CD14-positive monocyte (primary cell): ENCODE measurements at regions not wholly inside any gene's neighbourhood (a gene's known extent, or its start where the extent isn't known, plus 50 kb on each side); places are given as distances from the start of the nearest gene placed in this dataset.

Experiments used
- DNase-seq, 3 donors: peaks; one replicate each; pipeline ENCODE4 v3.0.0-alpha.2; 2011 to 2022
- H2AFZ ChIP-seq: 2 replicates; pipeline ENCODE4 v1.6.0; 2012; ENCODE audit warnings: mild to moderate bottlenecking, low read depth, low read length, inconsistent platforms; ENCODE audit not compliant: insufficient read depth, poor library complexity, severe bottlenecking
- H3K27ac ChIP-seq, 2 donors: 1 replicate in 1 of 2; 2 replicates in 1 of 2; pipeline ENCODE4 v1.5.1; 2012 to 2013; ENCODE audit warnings: low read length in 2 of 2, control low read depth in 1 of 2, inconsistent platforms in 1 of 2, low read depth in 1 of 2, mild to moderate bottlenecking in 1 of 2
- H3K27me3 ChIP-seq, 2 donors: one replicate each; pipeline versions ENCODE4 v1.6.0 to v1.6.1; 2011 to 2013; ENCODE audit warnings: low read length in 2 of 2; ENCODE audit not compliant: control insufficient read depth in 2 of 2, insufficient read depth in 2 of 2
- H3K36me3 ChIP-seq, 2 donors: replicated peaks in 1 of 2; 1 replicate in 1 of 2; 2 replicates in 1 of 2; pipeline versions ENCODE4 v1.5.1 to v1.6.1; 2012 to 2013; ENCODE audit warnings: low read length in 2 of 2, control low read depth in 1 of 2, inconsistent platforms in 1 of 2, mild to moderate bottlenecking in 1 of 2; ENCODE audit not compliant: insufficient read depth in 2 of 2, control insufficient read depth in 1 of 2
- H3K4me1 ChIP-seq, 2 donors: 1 replicate in 1 of 2; 2 replicates in 1 of 2; pipeline versions ENCODE4 v1.5.1 to v1.6.1; 2012 to 2013; ENCODE audit warnings: low read length in 2 of 2, control low read depth in 1 of 2, inconsistent platforms in 1 of 2, mild to moderate bottlenecking in 1 of 2, moderate library complexity in 1 of 2; ENCODE audit not compliant: insufficient read depth in 2 of 2, control insufficient read depth in 1 of 2
- H3K4me2 ChIP-seq: replicated peaks from 2 replicates; pipeline ENCODE3; 2012; ENCODE audit warnings: low read length, moderate library complexity, mild to moderate bottlenecking; ENCODE audit not compliant: poor library complexity, severe bottlenecking; ENCODE audit errors: extremely low read depth
- H3K4me3 ChIP-seq, 3 experiments: fragments of 200-600 bp in 1 of 3; sonication (generic) in 1 of 3; replicated peaks in 1 of 3; 1 replicate in 2 of 3; 2 replicates in 1 of 3; pipeline ENCODE4 v1.5.1; 2011 to 2013; ENCODE audit warnings: low read length in 3 of 3, mild to moderate bottlenecking in 3 of 3, control low read depth in 2 of 3, low read depth in 2 of 3, inconsistent platforms in 1 of 3, moderate library complexity in 1 of 3
- H3K79me2 ChIP-seq: 2 replicates; pipeline ENCODE4 v1.6.0; 2012; ENCODE audit warnings: mild to moderate bottlenecking, control low read depth, inconsistent platforms, low read length, moderate library complexity; ENCODE audit not compliant: insufficient read depth
- H3K9ac ChIP-seq: 2 replicates; pipeline ENCODE4 v1.6.0; 2017; ENCODE audit warnings: low read length, mild to moderate bottlenecking; ENCODE audit not compliant: insufficient read depth, poor library complexity, severe bottlenecking
- H3K9me3 ChIP-seq, 2 donors: replicated peaks in 1 of 2; 1 replicate in 1 of 2; 2 replicates in 1 of 2; pipeline versions ENCODE4 v1.5.1 to v1.6.1; 2012 to 2013; ENCODE audit warnings: low read length in 2 of 2, control low read depth in 1 of 2; ENCODE audit not compliant: control insufficient read depth in 1 of 2, insufficient read depth in 1 of 2
- H4K20me1 ChIP-seq: 2 replicates; pipeline ENCODE4 v1.6.0; 2012; ENCODE audit warnings: mild to moderate bottlenecking, low read length, control low read depth, moderate library complexity; ENCODE audit not compliant: insufficient read depth
- H3K27ac Mint-ChIP-seq, 7 donors: one replicate each; pipeline ENCODE4 v1.8.0; 2020; ENCODE audit warnings: mild to moderate bottlenecking in 7 of 7, mixed read lengths in 7 of 7, moderate library complexity in 6 of 7, inconsistent platforms in 2 of 7
- H3K27me3 Mint-ChIP-seq, 3 donors: one replicate each; pipeline ENCODE4 v1.8.0; 2021 to 2022; ENCODE audit warnings: low read depth in 3 of 3, mild to moderate bottlenecking in 3 of 3, mixed read lengths in 3 of 3, moderate library complexity in 3 of 3, inconsistent platforms in 1 of 3
- H3K36me3 Mint-ChIP-seq, 2 donors: one replicate each; pipeline ENCODE4 v1.8.0; 2020; ENCODE audit warnings: mixed read lengths in 2 of 2, inconsistent platforms in 1 of 2, mild to moderate bottlenecking in 1 of 2
- H3K4me1 Mint-ChIP-seq: one replicate; pipeline ENCODE4 v1.8.0; 2020; ENCODE audit warnings: mild to moderate bottlenecking, mixed read lengths
- H3K4me3 Mint-ChIP-seq, 2 donors: one replicate each; pipeline ENCODE4 v1.8.0; 2020; ENCODE audit warnings: mild to moderate bottlenecking in 2 of 2, mixed read lengths in 2 of 2, moderate library complexity in 1 of 2
- H3K9me3 Mint-ChIP-seq, 7 donors: one replicate each; pipeline ENCODE4 v1.8.0; 2020 to 2022; ENCODE audit warnings: mixed read lengths in 7 of 7, mild to moderate bottlenecking in 6 of 7, moderate library complexity in 6 of 7, inconsistent platforms in 2 of 7
- CTCF ChIP-seq: fragments of 200-600 bp; IDR thresholded peaks from one replicate; pipeline ENCODE4 v1.8.0; 2022; ENCODE audit warnings: antibody characterized with exemption, mild to moderate bottlenecking
- WGBS: methylation state at CpG from one replicate; pipeline ENCODE4 v1.1.5; 2013; ENCODE audit warnings: missing lambda C conversion rate; ENCODE audit not compliant: insufficient coverage; 5-methylcytosine and 5-hydroxymethylcytosine counted together
- intact Hi-C, 2 donors: fragments of 100-400 bp; cut with micrococcal nuclease; formaldehyde crosslinking; loops; one replicate each; pipeline versions ENCODE4 v1.15.0 to v1.15.1; 2023

DNA sequence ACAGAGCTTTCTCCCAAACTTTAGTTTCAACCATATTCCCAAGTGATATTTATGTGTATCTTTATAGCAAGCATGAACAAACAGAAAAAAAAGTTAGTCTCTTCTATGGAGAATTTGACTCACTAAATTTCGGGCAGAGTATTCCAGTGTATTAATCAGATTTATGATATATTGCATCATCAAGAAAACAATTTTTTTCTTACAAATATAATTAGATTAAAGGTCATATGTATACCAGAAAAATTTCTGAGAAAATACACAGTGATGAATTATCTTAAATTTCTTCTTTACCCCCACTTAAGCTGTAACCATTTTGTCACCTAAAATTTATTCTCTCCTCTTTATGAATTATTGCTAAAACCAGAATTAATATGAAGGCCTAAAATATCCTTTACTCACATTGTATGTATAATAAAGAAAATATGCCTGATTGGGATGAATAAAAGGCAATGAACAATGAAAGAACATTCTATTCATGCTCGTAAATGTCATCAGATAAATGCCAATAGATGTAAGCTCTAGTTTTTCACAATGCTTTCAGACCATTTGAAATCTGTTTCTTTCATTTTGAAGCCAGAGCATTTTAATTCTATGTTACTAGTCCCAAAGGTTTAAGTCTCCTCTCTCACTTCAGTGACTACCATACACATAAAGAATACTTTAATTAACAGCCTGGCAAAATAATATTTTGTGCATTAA lies 192.1 kb downstream of the HGF start:
- intact Hi-C loops: no loop called here
- Histone ChIP-seq H2AFZ (no peak overlapping the region), H3K9ac (no peak overlapping the region), H3K4me3 (no peak overlapping the region), H4K20me1 (no peaks in the 10 kb centered on the region), H3K27me3 (no peaks in the 10 kb centered on the region), H3K27ac (no peak overlapping the region), H3K79me2 (no peaks in the 10 kb centered on the region), H3K4me2 (no peak overlapping the region), H3K36me3 (no peaks in the 10 kb centered on the region), H3K4me1 (no peaks in the 10 kb centered on the region), H3K9me3 (no peaks in the 10 kb centered on the region)
- Mint-ChIP-seq H3K4me1 (no peaks in the 10 kb centered on the region), H3K9me3 (peaks cover 0 to 3% (median 0%) of the 10 kb centered on the region in 7 donors), H3K36me3 (no peaks in the 10 kb centered on the region), H3K27ac (no peak overlapping the region), H3K27me3 (peaks cover 0 to 1% (median 0%) of the 10 kb centered on the region in 3 donors), H3K4me3 (no peak overlapping the region)
- no peak for TF ChIP-seq CTCF
- DNase-seq: no peak
- WGBS: 100% methylated on average over 1 of the region's 2 CpGs

GRCh38 chr7:81574723-81575326 lies 195.0 kb downstream of the HGF start:
- Histone ChIP-seq H3K9ac (no peak overlapping the region), H3K4me1 (no peaks in the 10 kb centered on the region), H3K79me2 (no peaks in the 10 kb centered on the region), H3K4me3 (no peak overlapping the region), H3K4me2 (no peak overlapping the region), H3K27me3 (no peaks in the 10 kb centered on the region), H3K9me3 (no peaks in the 10 kb centered on the region), H2AFZ (no peak overlapping the region), H3K27ac (no peak overlapping the region), H4K20me1 (no peaks in the 10 kb centered on the region), H3K36me3 (no peaks in the 10 kb centered on the region)
- H3K9me3 Mint-ChIP-seq: peaks cover 0 to 3% (median 0%) of the 10 kb centered on the region in 7 donors
- no peak overlapping the region for H3K4me3 Mint-ChIP-seq
- intact Hi-C loops: no loop called here
- no peak overlapping the region for H3K27ac Mint-ChIP-seq
- peaks cover 0 to 1% (median 0%) of the 10 kb centered on the region in 3 donors for H3K27me3 Mint-ChIP-seq
- no peaks in the 10 kb centered on the region for H3K4me1 Mint-ChIP-seq
- H3K36me3 Mint-ChIP-seq: no peaks in the 10 kb centered on the region
- DNase-seq: no peak
- 96% methylated on average over 4 of the region's 6 CpGs for WGBS
- TF ChIP-seq CTCF: no peak
